Gastrocnemius medialis (tissue), 4 donors: ENCODE measurements at regions not wholly inside any gene's neighbourhood (a gene's known extent, or its start where the extent isn't known, plus 50 kb on each side); places are given as distances from the start of the nearest gene placed in this dataset.

Experiments used
- ATAC-seq, 2 donors: fragments of 150-250 bp; one replicate each; pipeline ENCODE4 v1.9.1; 2016
- DNase-seq, 2 donors: peaks; one replicate each; pipeline ENCODE4 v3.0.0-alpha.2; 2019
- H3K27ac ChIP-seq, 4 donors: fragments of 200-600 bp; sonication (generic); 1 replicate in 1 of 4; 2 replicates in 3 of 4; pipeline ENCODE4 v1.5.1; 2016 to 2018; ENCODE audit warnings: mild to moderate bottlenecking in 2 of 4, moderate library complexity in 1 of 4
- H3K27me3 ChIP-seq, 3 donors: fragments of 200-600 bp; sonication (generic) in 2 of 3; 1 replicate in 1 of 3; 2 replicates in 2 of 3; pipeline versions ENCODE4 v1.5.1 to v1.6.0; 2016 to 2019; ENCODE audit warnings: mild to moderate bottlenecking in 1 of 3, moderate library complexity in 1 of 3
- H3K36me3 ChIP-seq, 2 donors: fragments of 200-600 bp; sonication (generic) in 1 of 2; one replicate each; pipeline ENCODE4 v1.5.1; 2017 to 2018
- H3K4me1 ChIP-seq, 2 donors: fragments of 200-600 bp; sonication (generic) in 1 of 2; one replicate each; pipeline ENCODE4 v1.5.1; 2016 to 2017; ENCODE audit warnings: mild to moderate bottlenecking in 2 of 2
- H3K4me3 ChIP-seq, 4 donors: fragments of 200-600 bp; sonication (generic) in 3 of 4; 1 replicate in 1 of 4; 2 replicates in 3 of 4; pipeline ENCODE4 v1.5.1; 2016 to 2019; ENCODE audit warnings: mild to moderate bottlenecking in 2 of 4
- H3K9me3 ChIP-seq, 3 donors: fragments of 200-600 bp; sonication (generic) in 2 of 3; 1 replicate in 1 of 3; 2 replicates in 2 of 3; pipeline ENCODE4 v1.5.1; 2016 to 2019
- CTCF ChIP-seq, 5 experiments: fragments of 450-650 bp in 3 of 5; fragments of 200-600 bp in 2 of 5; sonication (generic) in 2 of 5; IDR thresholded peaks in 4 of 5; conservative IDR thresholded peaks in 1 of 5; 1 replicate in 4 of 5; 2 replicates in 1 of 5; pipeline ENCODE4 v1.5.1; 2016 to 2019; ENCODE audit warnings: antibody characterized with exemption in 5 of 5, mild to moderate bottlenecking in 3 of 5, moderate library complexity in 3 of 5
- POLR2A ChIP-seq, 2 donors: fragments of 450-650 bp; IDR thresholded peaks; one replicate each; pipeline ENCODE4 v1.6.1; 2017; ENCODE audit warnings: antibody characterized with exemption in 2 of 2, mild to moderate bottlenecking in 2 of 2, moderate library complexity in 2 of 2
- in situ Hi-C, 4 donors: fragments of 200-750 bp; cut with MboI; loops; one replicate each; pipeline versions ENCODE4 v1.15.0 to v1.8.0; 2017; ENCODE audit warnings: low sequenced_read_pairs in 4 of 4
- intact Hi-C: fragments of 100-400 bp; cut with DNase I; formaldehyde crosslinking; loops from one replicate; pipeline ENCODE4 v1.15.1; 2023; ENCODE audit warnings: low total_unique reads

GRCh38 chr3:145209561-145209960, 951.4 kb downstream of the PLOD2 start:
- Histone ChIP-seq H3K36me3 (no peaks in the 10 kb centered on the region), H3K27me3 (no peaks in the 10 kb centered on the region), H3K4me3 (no peak overlapping the region), H3K4me1 (no peaks in the 10 kb centered on the region), H3K9me3 (no peaks in the 10 kb centered on the region), H3K27ac (no peak overlapping the region)
- TF ChIP-seq CTCF (IDR thresholded peaks at IDR 0.05 in 4 of 5, conservative IDR thresholded peaks at IDR 0.05 in 1 of 5) (no peak), POLR2A (IDR thresholded peaks at IDR 0.05) (no peak)
- intact Hi-C loops (no loop called here), in situ Hi-C loops (no loop called here)
- DNase-seq (no peak), ATAC-seq (no peak)

DNA sequence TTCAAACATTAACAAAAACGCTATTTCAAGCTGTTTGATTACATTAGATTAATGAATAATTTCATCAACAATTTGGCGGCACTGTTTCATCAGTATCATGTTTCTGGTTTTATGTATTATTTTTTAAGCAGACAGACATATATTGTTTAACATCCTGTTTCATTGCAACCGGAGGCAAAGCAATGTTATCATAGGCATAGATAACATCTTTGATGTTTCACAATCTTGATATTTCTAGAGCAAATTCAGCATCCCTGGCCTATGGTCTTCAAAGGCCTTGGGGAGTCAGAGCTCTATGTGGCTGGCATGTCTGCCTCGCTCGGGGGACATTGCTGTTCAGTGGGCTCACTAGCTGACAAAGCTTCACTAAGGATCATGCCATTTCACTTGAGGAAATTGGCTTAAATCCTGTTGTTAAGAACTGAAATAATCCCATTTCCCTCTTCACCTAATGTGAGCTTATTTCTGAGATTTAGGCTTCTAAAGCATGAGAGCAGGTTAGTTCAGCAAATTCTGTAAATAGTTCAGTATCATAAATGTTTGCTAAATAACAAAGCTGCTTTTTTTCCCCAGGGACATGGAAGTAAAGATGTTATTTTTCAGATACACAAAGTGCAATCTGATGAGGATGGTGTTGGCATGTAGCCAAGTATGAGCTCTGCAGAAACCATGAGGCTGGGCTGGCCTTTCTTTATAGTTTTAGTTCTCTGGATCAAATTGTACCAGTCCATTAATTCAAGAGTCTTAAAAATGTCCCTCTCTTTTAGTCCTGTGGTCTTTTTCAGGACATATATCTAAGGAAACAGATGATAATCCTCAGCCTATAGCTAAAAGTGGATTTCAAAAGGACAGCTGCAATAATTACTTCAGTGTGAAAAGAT, 941.4 kb downstream of the PLOD2 start:
- DNase-seq (no peak), ATAC-seq (no peak)
- in situ Hi-C loops (no loop called here), intact Hi-C loops (no loop called here)
- no peak overlapping the region for H3K27ac ChIP-seq
- H3K9me3 ChIP-seq: no peaks in the 10 kb centered on the region
- H3K27me3 ChIP-seq: no peaks in the 10 kb centered on the region
- H3K36me3 ChIP-seq: no peaks in the 10 kb centered on the region
- no peaks in the 10 kb centered on the region for H3K4me1 ChIP-seq
- H3K4me3 ChIP-seq: no peak overlapping the region
- TF ChIP-seq CTCF (IDR thresholded peaks at IDR 0.05 in 4 of 5, conservative IDR thresholded peaks at IDR 0.05 in 1 of 5) (no peak), POLR2A (IDR thresholded peaks at IDR 0.05) (no peak)

DNA sequence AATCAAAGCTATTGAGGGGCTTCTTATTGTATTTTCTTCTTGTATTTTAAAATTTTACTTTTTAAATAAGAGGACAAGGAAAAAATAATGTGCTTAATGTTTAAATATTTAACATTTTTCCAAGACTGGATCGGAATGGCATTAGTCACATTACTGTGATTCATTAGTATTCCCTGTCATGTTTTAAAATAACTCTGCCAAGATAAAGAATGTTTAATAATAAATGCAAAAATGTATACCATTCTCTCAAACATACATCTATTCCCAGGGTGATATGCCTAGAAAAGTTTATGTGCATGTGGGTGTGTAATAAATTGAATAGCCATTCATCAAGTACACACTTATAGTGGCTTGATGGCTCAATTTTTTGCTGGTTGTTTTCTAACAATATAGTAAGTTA, 936.1 kb downstream of the PLOD2 start:
- Histone ChIP-seq H3K9me3 (peaks cover 0 to 4% (median 0%) of the 10 kb centered on the region in 3 donors), H3K4me1 (no peaks in the 10 kb centered on the region), H3K36me3 (no peaks in the 10 kb centered on the region), H3K4me3 (no peak overlapping the region), H3K27ac (no peak overlapping the region), H3K27me3 (no peaks in the 10 kb centered on the region)
- intact Hi-C loops (no loop called here), in situ Hi-C loops (no loop called here)
- DNase-seq (no peak), ATAC-seq (no peak)
- TF ChIP-seq CTCF (IDR thresholded peaks at IDR 0.05 in 4 of 5, conservative IDR thresholded peaks at IDR 0.05 in 1 of 5): no peak
- no peak for TF ChIP-seq POLR2A (IDR thresholded peaks at IDR 0.05)

DNA sequence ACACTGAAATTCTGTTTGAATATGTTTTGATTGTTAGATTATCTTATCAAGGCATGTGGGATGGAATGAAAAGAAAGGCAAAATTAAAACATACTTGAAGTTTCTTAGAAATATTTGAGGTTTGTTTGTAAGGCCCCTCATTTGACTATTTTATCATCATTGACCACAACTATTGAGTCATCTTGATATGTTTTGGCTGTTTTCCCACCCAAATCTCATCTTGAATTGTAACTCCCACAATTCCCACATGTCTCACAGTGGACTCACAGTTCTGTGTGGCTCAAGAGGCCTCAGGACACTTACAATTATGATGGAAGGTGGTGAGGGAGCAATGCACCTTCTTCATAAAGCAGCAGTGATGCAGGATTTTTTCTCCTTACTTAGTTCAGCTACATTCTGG, 917.1 kb downstream of the PLOD2 start:
- no peak for TF ChIP-seq CTCF (IDR thresholded peaks at IDR 0.05 in 4 of 5, conservative IDR thresholded peaks at IDR 0.05 in 1 of 5)
- no peak for TF ChIP-seq POLR2A (IDR thresholded peaks at IDR 0.05)
- Histone ChIP-seq H3K27me3 (no peaks in the 10 kb centered on the region), H3K4me3 (no peak overlapping the region), H3K36me3 (no peaks in the 10 kb centered on the region), H3K9me3 (peaks cover 0 to 4% (median 0%) of the 10 kb centered on the region in 3 donors), H3K4me1 (no peaks in the 10 kb centered on the region), H3K27ac (no peak overlapping the region)
- no peak for ATAC-seq
- no peak for DNase-seq
- intact Hi-C loops (no loop called here), in situ Hi-C loops (no loop called here)
